ENCODE measurements at regions not wholly inside any gene's neighbourhood (a gene's known extent, or its start where the extent isn't known, plus 50 kb on each side); places are given as distances from the start of the nearest gene placed in this dataset.

DNA sequence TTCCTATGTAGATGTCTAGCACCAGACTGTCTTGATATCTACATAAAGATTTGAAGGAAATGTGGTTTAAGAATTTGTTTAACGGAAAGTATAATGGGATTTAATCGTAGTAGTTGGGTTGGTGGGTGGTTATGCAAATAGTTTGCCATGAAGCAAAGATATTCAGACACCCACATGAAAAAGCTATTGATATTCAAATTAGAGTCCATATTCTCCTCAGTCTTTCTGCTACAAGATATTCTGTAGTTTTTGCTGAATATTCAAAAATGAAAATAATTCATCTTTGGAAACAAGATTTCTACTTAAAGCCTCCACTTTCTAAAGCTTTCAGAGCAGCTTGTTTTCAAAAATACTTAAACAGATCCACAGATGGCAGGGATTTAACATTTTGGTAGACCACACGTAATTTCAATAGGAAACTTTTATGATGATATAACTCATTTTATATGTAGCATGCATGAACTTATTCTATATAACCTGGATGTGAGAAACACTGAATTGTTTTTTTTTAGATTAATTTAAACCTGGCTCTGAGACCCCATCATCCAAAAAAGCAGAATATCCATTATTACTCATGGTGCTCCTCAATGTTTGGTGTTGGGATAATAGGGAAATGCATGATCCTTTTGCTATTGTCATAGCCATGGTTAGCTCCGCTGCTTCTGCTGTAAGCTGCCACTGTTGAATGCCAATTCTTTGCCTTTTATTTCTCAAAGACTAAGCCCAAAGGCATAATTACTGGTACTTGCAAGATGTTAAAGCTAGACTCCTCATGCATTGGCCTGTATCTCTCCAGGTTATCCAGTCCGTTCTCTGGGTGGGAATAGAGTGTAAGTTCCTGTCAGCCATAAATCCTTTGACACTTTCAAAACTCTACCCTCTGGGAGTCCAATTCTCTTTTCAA, 98.0 kb downstream of the GMNC start:
- TF ChIP-seq, protein P1, sequence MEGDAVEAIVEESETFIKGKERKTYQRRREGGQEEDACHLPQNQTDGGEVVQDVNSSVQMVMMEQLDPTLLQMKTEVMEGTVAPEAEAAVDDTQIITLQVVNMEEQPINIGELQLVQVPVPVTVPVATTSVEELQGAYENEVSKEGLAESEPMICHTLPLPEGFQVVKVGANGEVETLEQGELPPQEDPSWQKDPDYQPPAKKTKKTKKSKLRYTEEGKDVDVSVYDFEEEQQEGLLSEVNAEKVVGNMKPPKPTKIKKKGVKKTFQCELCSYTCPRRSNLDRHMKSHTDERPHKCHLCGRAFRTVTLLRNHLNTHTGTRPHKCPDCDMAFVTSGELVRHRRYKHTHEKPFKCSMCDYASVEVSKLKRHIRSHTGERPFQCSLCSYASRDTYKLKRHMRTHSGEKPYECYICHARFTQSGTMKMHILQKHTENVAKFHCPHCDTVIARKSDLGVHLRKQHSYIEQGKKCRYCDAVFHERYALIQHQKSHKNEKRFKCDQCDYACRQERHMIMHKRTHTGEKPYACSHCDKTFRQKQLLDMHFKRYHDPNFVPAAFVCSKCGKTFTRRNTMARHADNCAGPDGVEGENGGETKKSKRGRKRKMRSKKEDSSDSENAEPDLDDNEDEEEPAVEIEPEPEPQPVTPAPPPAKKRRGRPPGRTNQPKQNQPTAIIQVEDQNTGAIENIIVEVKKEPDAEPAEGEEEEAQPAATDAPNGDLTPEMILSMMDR (IDR thresholded peaks at IDR 0.05): no peak
- no peak for TF ChIP-seq EZH2 (IDR thresholded peaks at IDR 0.05; ENCODE audit: borderline replicate concordance, insufficient read depth, low read depth, low read length, poor library complexity, severe bottlenecking)
